ENCODE measurements at regions not wholly inside any gene's neighbourhood (a gene's known extent, or its start where the extent isn't known, plus 50 kb on each side); places are given as distances from the start of the nearest gene placed in this dataset.
"Not testable (repeated sequence)": the region's sequence is repeated elsewhere in the genome, so short reads cannot be mapped to it uniquely, and the experiment has no call there.

GRCh38 chr6:157727629-157728182 lies 95.3 kb upstream of the SNX9 start:
- CTCF ChIA-PET = no interaction called here
- peaks cover 34% of the 10 kb centered on the region for H3K27me3 Mint-ChIP-seq
- no peaks in the 10 kb centered on the region for H3K4me1 Mint-ChIP-seq
- peaks cover 13% of the 10 kb centered on the region for H3K9me3 Mint-ChIP-seq
- H3K36me3 Mint-ChIP-seq = no peaks in the 10 kb centered on the region
- H3K4me3 Mint-ChIP-seq = no peak overlapping the region
- DNase-seq = no peak
- H3K27ac Mint-ChIP-seq = no peak overlapping the region

- Mint-ChIP-seq H3K36me3 (no peaks in the 10 kb centered on the region), H3K4me3 (no peak overlapping the region), H3K27ac (no peak overlapping the region), H3K9me3 (peaks cover 13% of the 10 kb centered on the region), H3K27me3 (peaks cover 34% of the 10 kb centered on the region), H3K4me1 (no peaks in the 10 kb centered on the region)
- CTCF ChIA-PET = no interaction called here
- no peak for DNase-seq
Measured at GRCh38 chr6:157728183-157728881, 94.7 kb upstream of the SNX9 start.

- H3K27me3 Mint-ChIP-seq = peaks cover 23% of the 10 kb centered on the region
- peaks cover under 1% of the 10 kb centered on the region for H3K9me3 Mint-ChIP-seq
- CTCF ChIA-PET = no interaction called here
- H3K36me3 Mint-ChIP-seq = no peaks in the 10 kb centered on the region
- no peak overlapping the region for H3K4me3 Mint-ChIP-seq
- no peaks in the 10 kb centered on the region for H3K4me1 Mint-ChIP-seq
- H3K27ac Mint-ChIP-seq = no peak overlapping the region
- no peak for DNase-seq
Measured at GRCh38 chr6:157731221-157731620, 91.8 kb upstream of the SNX9 start.

GRCh38 chr6:157732007-157732406 lies 91.0 kb upstream of the SNX9 start:
- H3K4me3 Mint-ChIP-seq = no peak overlapping the region
- CTCF ChIA-PET = no interaction called here
- H3K36me3 Mint-ChIP-seq = no peaks in the 10 kb centered on the region
- DNase-seq = no peak
- no peaks in the 10 kb centered on the region for H3K4me1 Mint-ChIP-seq
- no peaks in the 10 kb centered on the region for H3K9me3 Mint-ChIP-seq
- H3K27ac Mint-ChIP-seq = no peak overlapping the region
- H3K27me3 Mint-ChIP-seq = peaks cover 19% of the 10 kb centered on the region

GRCh38 chr6:157732416-157733161 lies 90.5 kb upstream of the SNX9 start:
- peaks cover under 1% of the 10 kb centered on the region for H3K9me3 Mint-ChIP-seq
- CTCF ChIA-PET = no interaction called here
- H3K4me1 Mint-ChIP-seq = no peaks in the 10 kb centered on the region
- H3K27me3 Mint-ChIP-seq = peaks cover 20% of the 10 kb centered on the region
- H3K27ac Mint-ChIP-seq = no peak overlapping the region
- DNase-seq = no peak
- H3K36me3 Mint-ChIP-seq = no peaks in the 10 kb centered on the region
- no peak overlapping the region for H3K4me3 Mint-ChIP-seq

- H3K4me3 Mint-ChIP-seq, H3K27ac Mint-ChIP-seq, CTCF ChIA-PET, H3K36me3 Mint-ChIP-seq, DNase-seq, H3K4me1 Mint-ChIP-seq: not testable (repeated sequence)
- Mint-ChIP-seq H3K9me3 (peaks cover 17% of the 10 kb centered on the region), H3K27me3 (peaks cover 16% of the 10 kb centered on the region)
Measured at GRCh38 chr6:157736555-157736954, 86.5 kb upstream of the SNX9 start.

- CTCF ChIA-PET = interaction anchor here (0.7 kb wide), 1 partner anchor 15 kb away, joined by 3 read pairs; no protein-coding TSS in a partner anchor
Measured at GRCh38 chr6:157741321-157741947, 81.6 kb upstream of the SNX9 start.

GRCh38 chr6:157741948-157742556 lies 81.0 kb upstream of the SNX9 start:
- Mint-ChIP-seq H3K9me3 (peaks cover 17% of the 10 kb centered on the region), H3K27ac (no peak overlapping the region), H3K27me3 (peaks cover 30% of the 10 kb centered on the region), H3K4me3 (no peak overlapping the region), H3K4me1 (no peaks in the 10 kb centered on the region), H3K36me3 (no peaks in the 10 kb centered on the region)
- CTCF ChIA-PET = interaction anchor here (0.7 kb wide), 1 partner anchor 14 kb away, joined by 3 read pairs; no protein-coding TSS in a partner anchor
- DNase-seq = no peak

More at GRCh38 chr6:157741321-157741947, 81.6 kb upstream of the SNX9 start:
- DNase-seq = no peak
- Mint-ChIP-seq H3K4me1 (no peaks in the 10 kb centered on the region), H3K4me3 (no peak overlapping the region), H3K27ac (no peak overlapping the region), H3K9me3 (peaks cover 17% of the 10 kb centered on the region), H3K36me3 (no peaks in the 10 kb centered on the region), H3K27me3 (peaks cover 24% of the 10 kb centered on the region)

GRCh38 chr6:157744102-157744601 lies 78.9 kb upstream of the SNX9 start:
- Mint-ChIP-seq H3K27ac (no peak overlapping the region), H3K4me1 (peaks cover 3% of the 10 kb centered on the region), H3K4me3 (no peak overlapping the region), H3K9me3 (peaks cover 3% of the 10 kb centered on the region), H3K27me3 (peaks cover 26% of the 10 kb centered on the region), H3K36me3 (no peaks in the 10 kb centered on the region)
- CTCF ChIA-PET = interaction anchor here (0.7 kb wide), 1 partner anchor 122 kb away, joined by 3 read pairs; no protein-coding TSS in a partner anchor
- DNase-seq = no peak

GRCh38 chr6:157746897-157747296 lies 76.1 kb upstream of the SNX9 start:
- H3K9me3 Mint-ChIP-seq = no peaks in the 10 kb centered on the region
- H3K36me3 Mint-ChIP-seq = no peaks in the 10 kb centered on the region
- H3K27ac Mint-ChIP-seq = no peak overlapping the region
- peaks cover 22% of the 10 kb centered on the region for H3K27me3 Mint-ChIP-seq
- CTCF ChIA-PET = interaction anchor here (0.7 to 1.1 kb wide), 2 partner anchors 10 to 121 kb away, joined by 3 to 6 read pairs; no protein-coding TSS in a partner anchor
- no peak for DNase-seq
- peaks cover 3% of the 10 kb centered on the region for H3K4me1 Mint-ChIP-seq
- no peak overlapping the region for H3K4me3 Mint-ChIP-seq

GRCh38 chr6:157747370-157747769 lies 75.7 kb upstream of the SNX9 start:
- Mint-ChIP-seq H3K4me1 (peaks cover 3% of the 10 kb centered on the region), H3K27me3 (peaks cover 23% of the 10 kb centered on the region), H3K27ac (no peak overlapping the region), H3K9me3 (no peaks in the 10 kb centered on the region), H3K36me3 (no peaks in the 10 kb centered on the region), H3K4me3 (no peak overlapping the region)
- DNase-seq = no peak
- CTCF ChIA-PET = interaction anchor here (0.7 to 1.1 kb wide), 2 partner anchors 9 to 121 kb away, joined by 3 to 6 read pairs; no protein-coding TSS in a partner anchor

- Mint-ChIP-seq H3K27ac (no peak overlapping the region), H3K4me1 (peaks cover 8% of the 10 kb centered on the region), H3K36me3 (peaks cover 2% of the 10 kb centered on the region), H3K9me3 (no peaks in the 10 kb centered on the region), H3K27me3 (peaks cover 39% of the 10 kb centered on the region), H3K4me3 (no peak overlapping the region)
- DNase-seq = no peak
- CTCF ChIA-PET = interaction anchor here (0.7 kb wide), 1 partner anchor 81 kb away, joined by 4 read pairs; no protein-coding TSS in a partner anchor
Measured at GRCh38 chr6:157748839-157749571, 74.0 kb upstream of the SNX9 start.

- DNase-seq, CTCF ChIA-PET, H3K4me3 Mint-ChIP-seq, H3K9me3 Mint-ChIP-seq, H3K27ac Mint-ChIP-seq, H3K36me3 Mint-ChIP-seq: not testable (repeated sequence)
- peaks cover 28% of the 10 kb centered on the region for H3K4me1 Mint-ChIP-seq
- H3K27me3 Mint-ChIP-seq = peaks cover 50% of the 10 kb centered on the region
Measured at GRCh38 chr6:157750973-157751372, 72.1 kb upstream of the SNX9 start.
